GM19468 (cell line): ENCODE measurements at regions not wholly inside any gene's neighbourhood (a gene's known extent, or its start where the extent isn't known, plus 50 kb on each side); places are given as distances from the start of the nearest gene placed in this dataset.

Experiments used
- ATAC-seq: cut with Tn5 transposase; IDR thresholded peaks from one replicate; pipeline ENCODE4 v1.9.1; 2021; ENCODE audit warnings: mild to moderate bottlenecking, moderate library complexity, moderate number of reproducible peaks; ENCODE audit not compliant: unreplicated experiment; ENCODE audit errors: extremely low read depth

- no peak for ATAC-seq
These were observed 186.5 kb upstream of the GALNT2 start for GRCh38 chr1:229880271-229881170.

DNA sequence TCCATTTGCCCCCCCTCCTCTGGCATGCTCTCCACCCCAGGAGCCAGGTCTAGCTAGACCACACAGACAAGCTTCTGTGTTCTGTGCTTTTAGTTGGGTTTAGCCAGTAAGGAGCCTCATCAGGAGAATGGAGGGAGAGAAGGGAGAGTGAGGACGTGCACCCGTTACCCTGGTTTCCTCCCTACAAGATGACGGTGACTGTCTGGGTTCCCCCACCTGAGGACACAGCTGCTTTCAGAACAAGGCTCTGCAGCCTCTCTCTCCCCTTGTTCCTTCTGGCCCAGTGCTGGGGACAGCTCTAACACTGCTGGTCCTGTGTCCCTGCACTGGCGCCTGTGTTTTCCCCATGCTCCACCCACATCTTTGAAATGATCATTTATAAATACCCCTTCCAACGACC, 184.4 kb upstream of the GALNT2 start:
- no peak for ATAC-seq

DNA sequence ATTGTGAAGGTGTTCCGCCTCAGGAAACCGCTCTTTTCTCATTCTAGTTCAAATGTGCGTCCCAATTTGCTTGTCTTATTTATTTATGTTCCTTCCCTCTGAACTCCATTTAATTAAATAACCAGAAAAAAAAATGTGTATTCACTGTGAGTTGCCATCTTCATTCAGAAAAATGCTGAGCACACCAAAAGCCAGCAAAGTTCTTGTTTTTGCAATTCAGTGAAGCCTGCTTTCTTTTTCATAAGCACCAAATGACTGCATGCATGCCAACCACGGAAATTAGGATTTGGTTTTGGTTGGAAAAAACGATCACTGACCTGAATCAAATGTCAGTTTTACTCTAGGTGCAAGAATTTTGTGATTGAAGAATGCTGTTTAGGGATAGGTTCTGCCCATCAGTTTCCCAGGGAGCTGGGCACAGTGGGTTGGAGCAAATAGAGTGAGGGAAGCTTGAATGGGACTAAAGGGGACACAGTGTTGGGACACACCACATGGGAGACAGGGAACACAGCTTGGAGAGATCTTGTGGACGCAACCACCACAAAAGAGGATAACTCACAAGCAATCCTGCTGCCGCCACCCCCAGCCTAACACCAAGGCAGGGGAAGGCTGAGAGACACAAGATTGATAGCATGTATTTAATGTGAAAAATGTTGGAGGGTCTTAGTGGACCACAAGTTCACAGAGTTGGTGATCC, 183.4 kb upstream of the GALNT2 start:
- no peak for ATAC-seq

GRCh38 chr1:229884765-229885164, 182.3 kb upstream of the GALNT2 start:
- no peak for ATAC-seq

DNA sequence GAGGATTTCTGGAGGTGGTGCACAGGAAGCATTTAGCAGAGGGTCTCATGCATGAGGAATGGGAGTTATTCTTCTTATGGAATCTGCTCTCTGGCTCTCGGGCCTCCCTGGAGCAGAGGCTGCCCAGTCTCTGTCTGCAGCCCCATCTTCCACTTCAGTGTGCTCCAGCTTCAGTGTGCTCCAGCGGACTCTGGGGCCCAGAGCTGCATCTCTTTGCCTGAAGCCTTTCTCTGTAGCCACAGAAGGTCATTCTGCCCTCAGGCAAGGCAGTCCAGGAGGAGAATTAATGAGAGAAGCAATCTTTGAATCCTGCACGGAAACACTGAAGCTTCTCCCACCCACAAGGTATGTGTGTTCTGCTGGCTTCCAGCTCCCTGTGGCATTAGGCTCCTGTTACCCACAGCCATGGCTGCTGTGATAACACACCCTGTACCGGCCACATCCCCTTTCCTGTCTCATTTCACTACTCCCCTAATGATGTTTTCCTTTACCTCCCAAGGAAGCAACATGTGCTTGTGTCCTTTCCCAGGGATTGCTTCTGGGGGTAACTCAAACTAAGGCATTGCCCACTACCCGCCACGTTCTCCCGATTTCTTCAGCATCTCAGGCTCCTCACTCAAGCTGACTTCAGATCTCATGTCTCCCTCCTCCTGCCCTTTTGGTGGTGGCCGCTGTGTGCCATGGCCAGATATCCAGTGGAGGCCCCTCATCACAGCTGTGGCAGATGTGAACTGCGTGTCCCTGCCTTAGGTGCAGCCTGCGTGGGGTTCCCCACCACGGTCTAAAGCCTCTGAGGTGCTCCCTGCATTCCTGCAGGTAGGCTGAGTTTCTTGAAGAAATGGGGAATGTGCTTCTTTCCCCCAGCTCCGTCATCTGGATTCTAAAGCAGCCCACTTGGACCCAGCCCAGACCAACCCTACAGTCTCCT, 181.2 kb upstream of the GALNT2 start:
- ATAC-seq = no peak

- ATAC-seq = no peak
These were observed 180.4 kb upstream of the GALNT2 start for GRCh38 chr1:229886636-229887035.

DNA sequence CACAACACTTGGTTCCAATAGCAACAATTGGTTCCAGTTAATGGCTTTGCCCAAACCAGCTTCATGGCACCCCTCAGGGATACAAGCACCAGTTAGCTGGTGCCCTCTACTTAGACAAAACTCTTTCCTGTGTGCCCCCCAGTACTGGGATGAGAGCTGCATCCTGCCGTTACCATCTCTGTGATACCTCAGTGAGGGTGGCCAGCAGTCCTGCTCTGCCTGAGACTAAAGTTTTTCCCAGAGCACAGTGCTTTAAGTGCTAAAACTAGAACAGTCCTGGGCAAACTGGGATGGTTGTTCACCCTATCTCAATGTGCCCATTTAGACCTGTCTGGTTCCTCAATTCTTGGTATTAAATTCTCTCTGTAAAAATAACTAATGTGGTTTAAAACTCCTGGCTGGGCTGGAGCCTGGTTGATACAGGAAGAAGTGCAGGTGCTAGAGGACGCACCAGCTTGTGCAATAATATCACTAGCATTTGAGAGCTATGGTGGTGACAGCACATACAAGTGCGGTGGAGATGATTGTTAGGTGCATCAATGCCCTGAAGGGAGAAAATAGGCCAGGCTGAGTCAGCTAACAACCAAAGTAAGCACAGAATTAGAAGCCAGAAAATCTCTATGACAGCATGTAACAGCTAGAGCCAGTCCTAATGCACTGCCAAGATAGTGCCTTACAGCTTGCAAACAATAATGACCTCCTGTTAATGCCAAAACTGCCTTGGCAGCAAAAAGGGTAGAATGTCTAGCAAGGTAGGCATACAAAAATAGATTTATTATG, 179.8 kb upstream of the GALNT2 start:
- no peak for ATAC-seq

DNA sequence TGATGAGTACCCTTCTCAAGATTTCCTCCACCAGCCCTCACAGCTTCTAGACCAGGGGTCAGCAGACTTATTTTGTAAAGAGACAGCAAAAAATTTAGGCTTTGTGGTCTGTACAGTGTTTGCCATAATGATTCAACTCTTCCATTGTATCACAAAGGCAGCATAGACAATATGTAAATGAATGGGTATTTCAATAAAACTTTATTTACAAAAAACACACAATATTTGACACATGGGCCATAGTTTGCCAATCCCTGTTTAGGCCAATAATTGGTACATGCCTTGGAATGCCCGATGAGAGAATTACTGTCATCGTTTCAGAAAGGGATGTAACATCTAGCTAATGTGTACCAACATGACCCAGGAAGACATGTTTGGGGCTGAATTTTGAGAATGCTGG, 178.9 kb upstream of the GALNT2 start:
- no peak for ATAC-seq

DNA sequence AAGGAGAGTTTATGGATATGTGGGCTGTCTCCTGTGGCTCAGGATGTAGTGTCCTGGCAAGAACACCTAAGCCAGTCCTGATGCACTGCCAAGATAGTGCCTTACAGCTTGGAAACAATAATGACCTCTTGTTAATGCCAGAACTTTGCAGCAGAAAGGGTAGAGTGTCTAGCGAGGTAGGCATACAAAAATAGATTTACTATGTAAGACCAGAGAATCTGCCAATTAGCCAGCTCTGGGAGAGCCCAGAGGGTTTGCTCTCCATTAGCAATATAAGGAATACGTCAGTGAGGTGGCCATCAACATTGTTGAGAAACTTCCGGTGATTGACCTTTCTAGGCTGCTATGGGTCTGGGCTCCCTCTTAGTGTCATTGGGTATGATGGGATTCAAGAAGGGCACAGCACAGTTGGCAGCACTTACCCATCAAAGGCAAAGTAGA, 178.5 kb upstream of the GALNT2 start:
- no peak for ATAC-seq

DNA sequence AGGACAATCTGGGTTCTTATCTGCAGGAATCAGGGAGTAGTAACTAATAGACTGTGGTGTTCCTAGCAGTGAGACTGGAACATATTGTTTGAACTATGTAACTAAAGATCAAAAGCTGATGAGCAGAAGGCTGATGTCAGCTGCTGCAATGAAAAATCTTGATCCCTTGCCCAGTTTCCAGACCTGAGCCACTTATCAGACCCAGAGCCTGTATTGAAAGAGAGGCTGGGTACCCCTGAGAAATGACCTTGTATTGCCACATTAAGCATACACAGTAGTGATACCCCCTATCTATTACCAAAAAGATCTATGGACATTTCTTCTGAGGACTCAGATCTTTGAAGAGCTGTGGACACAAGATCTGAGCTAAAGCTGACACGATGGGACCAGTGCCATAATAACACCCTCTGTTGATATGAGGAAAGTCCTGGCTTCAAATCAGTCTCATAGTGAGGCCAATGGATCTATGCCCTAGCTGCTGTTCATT, 178.0 kb upstream of the GALNT2 start:
- ATAC-seq = no peak

DNA sequence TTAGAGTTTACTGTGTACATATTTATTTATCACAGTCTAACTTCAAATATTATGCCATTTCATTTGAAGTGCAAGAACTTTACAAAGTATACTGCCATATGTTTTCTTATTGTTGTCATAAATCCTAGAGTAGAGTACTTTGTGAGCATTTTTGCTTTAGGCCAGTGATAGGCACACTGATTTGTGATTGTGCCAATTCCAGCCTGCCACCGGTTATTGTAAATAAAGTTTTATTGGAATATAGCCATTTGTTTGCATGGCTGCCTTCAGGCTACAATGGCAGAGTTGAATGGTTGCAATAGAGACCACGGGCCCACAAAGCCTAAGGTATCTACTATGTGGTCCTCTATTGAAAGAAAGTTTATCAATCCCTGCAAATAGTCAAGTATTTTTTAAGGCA, 175.8 kb upstream of the GALNT2 start:
- no peak for ATAC-seq

DNA sequence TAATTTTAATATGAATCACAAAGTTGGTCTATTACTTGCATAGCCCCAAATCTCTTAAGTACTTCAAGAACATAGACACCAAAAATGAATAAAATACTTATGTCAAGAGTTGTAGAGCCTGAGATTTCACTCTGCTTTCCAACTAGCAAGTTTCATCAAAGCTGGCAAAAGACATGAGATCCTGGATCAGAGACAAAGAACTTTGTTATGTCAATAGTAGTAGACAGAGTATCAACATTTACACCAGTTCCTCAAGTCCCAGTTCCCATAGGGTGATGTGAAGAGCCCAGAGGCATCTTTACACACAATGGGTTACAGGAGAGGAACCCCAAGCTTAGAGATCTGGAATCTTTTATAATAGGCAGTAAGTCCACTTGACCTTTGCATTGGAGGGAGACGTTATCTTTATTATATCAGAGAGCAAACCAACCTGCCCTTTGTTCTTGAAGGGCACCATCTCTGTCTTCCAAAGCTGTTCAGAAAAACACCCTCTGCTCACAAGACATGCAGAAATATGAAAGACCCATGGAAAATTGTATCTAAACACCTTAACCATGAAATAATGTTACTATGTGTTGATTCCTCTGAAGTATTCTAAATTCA, 174.4 kb upstream of the GALNT2 start:
- no peak for ATAC-seq

- ATAC-seq = no peak
These were observed 173.1 kb upstream of the GALNT2 start for GRCh38 chr1:229893762-229894444.

DNA sequence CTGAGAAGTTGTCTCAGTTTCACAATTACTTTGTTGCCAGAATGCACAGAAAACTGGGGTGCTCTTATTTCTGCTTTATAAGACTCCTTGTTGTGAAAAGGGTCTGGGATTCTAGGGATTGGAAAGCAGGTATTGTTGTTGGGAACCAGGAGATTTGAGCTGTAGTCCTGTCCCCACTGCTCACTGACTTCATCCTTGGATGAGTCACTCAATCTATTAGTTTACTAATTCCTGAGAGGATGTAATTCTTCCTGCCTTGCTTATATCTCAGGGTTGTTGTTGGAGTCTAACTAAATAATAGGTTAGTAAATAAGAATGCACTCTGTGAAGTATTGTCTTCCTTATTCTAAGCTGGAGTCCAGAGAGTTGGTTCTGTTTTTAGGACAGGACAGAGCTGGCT, 172.5 kb upstream of the GALNT2 start:
- no peak for ATAC-seq

DNA sequence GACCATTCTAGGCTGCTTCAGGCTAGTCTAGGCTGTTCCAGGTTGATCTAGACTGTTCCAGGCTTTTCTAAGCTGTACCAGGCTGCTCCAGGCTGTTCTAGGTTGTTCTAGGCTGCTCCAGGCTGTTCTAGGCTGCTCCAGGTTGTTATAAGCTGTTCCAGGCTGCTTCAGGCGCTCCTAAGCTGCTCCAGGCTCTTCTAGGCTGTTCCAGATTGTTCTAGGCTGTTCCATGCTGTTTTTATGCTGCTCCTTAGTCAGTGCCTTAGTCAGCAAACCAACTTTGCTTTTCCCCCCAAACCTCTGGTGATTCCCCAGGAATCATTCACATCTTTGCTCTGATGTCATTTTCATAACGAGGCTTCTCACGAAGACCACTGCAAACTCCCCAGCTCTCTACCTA, 171.4 kb upstream of the GALNT2 start:
- ATAC-seq = no peak

DNA sequence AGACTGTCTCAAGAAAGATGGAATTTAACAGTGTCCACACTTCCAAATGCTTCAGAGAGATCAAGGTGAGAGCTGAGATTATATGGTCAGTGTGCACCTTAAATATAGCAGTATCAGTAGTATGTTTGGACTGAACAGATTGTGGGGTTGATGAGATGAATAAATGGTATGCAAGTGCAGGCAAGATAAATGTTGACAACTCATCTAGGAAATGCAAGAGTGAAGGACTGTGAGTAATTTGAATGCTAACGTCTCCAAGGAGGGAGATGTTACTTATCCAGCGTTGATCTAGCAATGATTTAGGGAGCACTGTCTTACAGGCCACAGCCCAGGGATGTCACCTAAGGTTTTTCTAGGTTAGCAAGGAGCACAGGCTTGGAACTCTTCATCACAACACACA, 170.7 kb upstream of the GALNT2 start:
- ATAC-seq = no peak

GRCh38 chr1:229896861-229897260, 170.2 kb upstream of the GALNT2 start:
- ATAC-seq = no peak

DNA sequence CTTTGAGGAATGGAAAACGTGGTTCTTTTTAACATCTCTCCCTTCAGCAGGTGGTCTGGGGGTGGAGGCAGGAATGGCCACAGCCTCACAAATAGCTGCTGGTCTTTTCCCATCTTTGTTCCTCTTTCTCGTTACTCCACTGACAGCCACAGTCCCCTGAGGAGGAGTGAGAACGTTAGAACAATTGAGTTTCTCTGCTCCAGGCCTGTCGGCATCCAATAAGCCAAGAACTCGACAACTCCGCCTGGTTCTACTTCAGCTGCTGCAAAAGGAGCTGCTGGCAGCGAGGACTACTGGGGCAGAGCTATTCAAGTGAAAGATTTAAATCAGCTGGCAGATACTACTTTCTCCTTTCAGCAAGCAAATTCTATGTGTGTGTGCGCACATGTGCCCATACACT, 169.5 kb upstream of the GALNT2 start:
- no peak for ATAC-seq

DNA sequence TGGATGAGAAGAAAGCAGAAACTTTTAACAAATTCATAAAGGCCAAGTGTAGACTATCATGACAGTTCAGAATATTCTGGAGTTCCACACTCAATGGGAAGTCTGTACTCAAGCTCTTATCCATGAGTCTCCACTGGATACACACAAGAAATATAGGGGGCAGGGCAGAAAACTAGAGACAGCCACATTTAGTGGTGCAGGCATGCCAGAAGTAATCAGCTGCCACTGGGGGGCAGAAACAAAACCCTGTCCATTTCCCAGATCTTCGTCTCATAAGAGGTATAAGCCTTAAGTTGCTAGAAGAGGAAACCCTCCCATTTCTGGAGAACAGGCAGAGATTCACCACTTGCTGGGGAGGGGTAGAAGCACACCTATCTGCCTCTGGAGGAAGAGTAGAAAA, 166.8 kb upstream of the GALNT2 start:
- no peak for ATAC-seq
